ENCODE measurements at regions not wholly inside any gene's neighbourhood (a gene's known extent, or its start where the extent isn't known, plus 50 kb on each side); places are given as distances from the start of the nearest gene placed in this dataset.

DNA sequence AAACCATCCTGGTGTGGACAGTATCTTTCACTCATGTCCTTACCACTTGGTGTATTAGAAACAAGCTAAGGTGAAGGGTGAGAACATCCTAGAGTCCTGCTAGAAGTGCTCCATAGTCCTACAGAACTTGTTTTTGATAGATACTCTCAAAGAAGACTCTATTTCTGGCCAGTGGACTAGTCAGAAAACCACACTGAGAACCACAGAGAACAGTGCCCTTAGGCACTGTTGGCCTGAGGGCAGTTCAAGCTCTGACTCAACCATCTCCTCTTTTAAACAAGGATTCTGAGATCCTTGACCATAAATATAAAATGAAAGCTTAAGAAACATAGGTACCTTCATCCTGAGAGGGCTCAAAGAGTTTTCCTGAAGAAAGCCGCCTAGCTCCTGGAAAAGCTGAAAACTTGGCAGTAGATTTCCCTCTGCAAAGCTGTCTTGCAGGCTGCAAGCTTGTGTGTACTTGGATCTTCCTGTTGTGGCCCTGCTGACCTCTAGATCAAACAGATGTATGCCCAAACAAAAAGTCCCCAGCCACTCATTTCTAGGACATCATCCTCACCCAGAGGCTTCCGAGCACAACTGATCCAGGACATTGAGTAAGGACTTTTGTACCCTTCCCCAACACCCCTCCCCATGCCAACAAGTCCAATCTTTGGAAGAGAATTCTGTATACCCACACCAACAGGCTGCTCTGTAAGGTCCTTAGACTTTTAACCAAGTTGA, 111.6 kb upstream of the CXCL13 start:
- TF ChIP-seq, protein P1, sequence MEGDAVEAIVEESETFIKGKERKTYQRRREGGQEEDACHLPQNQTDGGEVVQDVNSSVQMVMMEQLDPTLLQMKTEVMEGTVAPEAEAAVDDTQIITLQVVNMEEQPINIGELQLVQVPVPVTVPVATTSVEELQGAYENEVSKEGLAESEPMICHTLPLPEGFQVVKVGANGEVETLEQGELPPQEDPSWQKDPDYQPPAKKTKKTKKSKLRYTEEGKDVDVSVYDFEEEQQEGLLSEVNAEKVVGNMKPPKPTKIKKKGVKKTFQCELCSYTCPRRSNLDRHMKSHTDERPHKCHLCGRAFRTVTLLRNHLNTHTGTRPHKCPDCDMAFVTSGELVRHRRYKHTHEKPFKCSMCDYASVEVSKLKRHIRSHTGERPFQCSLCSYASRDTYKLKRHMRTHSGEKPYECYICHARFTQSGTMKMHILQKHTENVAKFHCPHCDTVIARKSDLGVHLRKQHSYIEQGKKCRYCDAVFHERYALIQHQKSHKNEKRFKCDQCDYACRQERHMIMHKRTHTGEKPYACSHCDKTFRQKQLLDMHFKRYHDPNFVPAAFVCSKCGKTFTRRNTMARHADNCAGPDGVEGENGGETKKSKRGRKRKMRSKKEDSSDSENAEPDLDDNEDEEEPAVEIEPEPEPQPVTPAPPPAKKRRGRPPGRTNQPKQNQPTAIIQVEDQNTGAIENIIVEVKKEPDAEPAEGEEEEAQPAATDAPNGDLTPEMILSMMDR (IDR thresholded peaks at IDR 0.05) = no peak
- TF ChIP-seq POLR2A (IDR thresholded peaks at IDR 0.05) = no peak
